ENCODE measurements at regions not wholly inside any gene's neighbourhood (a gene's known extent, or its start where the extent isn't known, plus 50 kb on each side); places are given as distances from the start of the nearest gene placed in this dataset.

DNA sequence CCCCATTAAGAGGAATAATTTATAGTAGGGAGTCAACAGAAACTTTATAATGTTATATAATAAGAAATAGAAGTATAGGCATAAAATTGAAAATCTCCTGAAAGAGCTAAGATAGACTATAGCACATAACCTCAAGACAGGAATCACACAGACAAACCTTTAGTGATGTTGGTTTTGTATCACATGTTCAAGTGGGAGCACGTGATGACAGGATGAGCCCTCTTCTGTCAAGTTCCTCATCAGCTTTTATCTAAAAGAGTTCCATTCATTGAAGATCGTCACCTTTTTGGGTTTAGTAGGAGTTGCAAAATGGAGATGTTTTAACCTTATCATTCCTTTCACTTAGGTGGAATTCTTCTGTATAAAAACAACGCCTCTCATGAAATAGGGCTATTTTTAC, 127.0 kb downstream of the MCHR2 start:
- H3K4me3 ChIP-seq (ENCODE audit: low read depth, low read length): no peak overlapping the region

DNA sequence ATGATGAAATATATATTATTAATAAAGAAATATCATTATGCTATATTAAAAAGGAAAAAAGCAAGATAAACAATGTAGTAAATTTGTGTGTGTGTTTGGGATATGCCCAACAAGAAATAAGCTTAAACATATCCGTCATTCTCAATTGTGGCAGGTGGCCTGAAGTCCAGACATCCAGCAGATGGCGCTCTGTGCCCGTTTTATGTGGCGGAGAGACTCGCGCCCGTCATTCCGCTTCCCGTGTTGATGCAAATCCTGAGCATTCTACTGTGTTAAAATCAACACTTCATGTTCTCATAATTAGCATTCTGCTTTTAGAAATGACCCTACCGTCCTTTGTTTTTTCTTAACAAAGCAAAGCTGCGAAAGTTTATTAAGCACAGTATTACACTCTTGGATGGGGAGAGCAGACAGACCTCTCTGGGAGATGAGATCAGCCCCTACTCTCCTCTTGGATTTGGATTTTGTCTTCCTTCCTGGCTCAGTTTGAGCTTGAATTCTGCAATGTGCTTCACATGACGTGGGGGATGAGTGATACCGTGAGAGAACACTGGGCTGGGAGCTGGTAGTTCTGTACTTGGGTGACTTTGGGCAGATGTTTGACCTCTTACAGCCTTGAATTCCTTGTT, 125.8 kb downstream of the MCHR2 start:
- no peak overlapping the region for H3K4me3 ChIP-seq (ENCODE audit: low read depth, low read length)
